ENCODE measurements at regions not wholly inside any gene's neighbourhood (a gene's known extent, or its start where the extent isn't known, plus 50 kb on each side); places are given as distances from the start of the nearest gene placed in this dataset.

- TF ChIP-seq YY1 (IDR thresholded peaks at IDR 0.05; ENCODE audit: extremely low read depth, insufficient replicate concordance, low read depth, low read length) (no peak), EZH2 (IDR thresholded peaks at IDR 0.05) (no peak), CTCF (IDR thresholded peaks at IDR 0.05 in 2 of 3, conservative IDR thresholded peaks at IDR 0.05 in 1 of 3; ENCODE audit: borderline replicate concordance in 1 of 3, insufficient read depth in 1 of 3, low read depth in 2 of 3, low read length in 2 of 3) (no peak), POLR2AphosphoS5 (IDR thresholded peaks at IDR 0.05; ENCODE audit: low read depth, low read length) (no peak), POLR2A (IDR thresholded peaks at IDR 0.05; ENCODE audit: borderline replicate concordance, extremely low read depth, insufficient read depth, insufficient read length) (no peak), CEBPB (IDR thresholded peaks at IDR 0.05; ENCODE audit: low read depth) (no peak), ZFX (IDR thresholded peaks at IDR 0.05) (no peak), TCF7L2 (IDR thresholded peaks at IDR 0.05; ENCODE audit: borderline replicate concordance, extremely low read depth, insufficient read depth, insufficient read length) (no peak), ZBTB33 (IDR thresholded peaks at IDR 0.05; ENCODE audit: extremely low read depth, insufficient replicate concordance, low read length) (no peak), SIN3A (IDR thresholded peaks at IDR 0.05; ENCODE audit: low read depth) (no peak), RAD21 (IDR thresholded peaks at IDR 0.05; ENCODE audit: low read depth) (no peak), ZNF274 (IDR thresholded peaks at IDR 0.05; ENCODE audit: low read depth, low read length) (no peak), MAX (IDR thresholded peaks at IDR 0.05) (no peak)
These were observed 186.9 kb downstream of the FOXB1 start for GRCh38 chr15:60191016-60191415.

Measured in HCT116 (cell line).